ENCODE measurements at regions not wholly inside any gene's neighbourhood (a gene's known extent, or its start where the extent isn't known, plus 50 kb on each side); places are given as distances from the start of the nearest gene placed in this dataset.

GRCh38 chr5:68353605-68354004, 138.0 kb downstream of the PIK3R1 start:
- DNase-seq (ENCODE audit: extremely low read depth in 1 of 4, low spot score in 3 of 4) (no peak), ATAC-seq (no peak), FAIRE-seq (no peak)
- Histone ChIP-seq H3K27ac (ENCODE audit: extremely low read depth, low read depth, low read length) (no peak overlapping the region), H3K4me2 (ENCODE audit: insufficient read depth, low read length) (no peak overlapping the region), H4K20me1 (replicated peaks; ENCODE audit: control insufficient read depth, insufficient read depth, low read length) (no peaks in the 10 kb centered on the region), H3K36me3 (ENCODE audit: control insufficient read depth, insufficient read depth, low read length) (no peaks in the 10 kb centered on the region), H3K79me2 (ENCODE audit: control insufficient read depth, insufficient read depth, low read length) (no peaks in the 10 kb centered on the region), H3K9me1 (ENCODE audit: control insufficient read depth, insufficient read depth, low read length) (no peaks in the 10 kb centered on the region), H3K4me1 (replicated peaks in 1 of 2; ENCODE audit: control insufficient read depth in 2 of 2, insufficient read depth in 2 of 2, low read length in 2 of 2) (no peaks in the 10 kb centered on the region; a peak in 2 of 5 replicates), H3K9me3 (replicated peaks; ENCODE audit: control insufficient read depth, insufficient read depth, low read depth, low read length) (no peaks in the 10 kb centered on the region), H3K9ac (ENCODE audit: insufficient read depth in 1 of 2, low read depth in 2 of 2, low read length in 2 of 2) (no peak overlapping the region), H2AFZ (ENCODE audit: low read depth, low read length) (no peak overlapping the region), H3K27me3 (ENCODE audit: control insufficient read depth in 2 of 2, insufficient read depth in 2 of 2, low read length in 2 of 2) (no peaks in the 10 kb centered on the region), H3K4me3 (no peak overlapping the region)
- in situ Hi-C loops (cut with MboI): no loop called here
- ChIA-PET POLR2A (no interaction called here), CTCF (ENCODE audit: low intra/inter-chr PET ratio) (no interaction called here)
- WGBS (ENCODE audit: insufficient coverage, low coverage, missing lambda C conversion rate): 31% methylated on average over 5 of the region's 5 CpGs
- intact Hi-C loops (cut with micrococcal nuclease): no loop called here
- no TSS peak for BruUV-seq (replicated peaks)
- TF ChIP-seq NCOA4 (IDR thresholded peaks at IDR 0.05; ENCODE audit: partially characterized antibody) (no peak), ZNF174 (CRISPR knock-in tag; IDR thresholded peaks at IDR 0.05) (no peak), CBFA2T3 (IDR thresholded peaks at IDR 0.05) (peak; percentile 48), DACH1 (IDR thresholded peaks at IDR 0.05; ENCODE audit: partially characterized antibody) (peak; percentile 42), ZNF217 (CRISPR knock-in tag; IDR thresholded peaks at IDR 0.05) (no peak), HNRNPH1 (optimal IDR thresholded peaks at IDR 0.05; ENCODE audit: low read depth, low read length) (no peak), RFX7 (CRISPR knock-in tag; IDR thresholded peaks at IDR 0.05) (no peak), HSF4 (CRISPR knock-in tag; IDR thresholded peaks at IDR 0.05; ENCODE audit: borderline replicate concordance) (no peak), HCFC1 (IDR thresholded peaks at IDR 0.05; ENCODE audit: low read depth, low read length) (no peak), MECOM (CRISPR knock-in tag; IDR thresholded peaks at IDR 0.05) (no peak), RBM25 (IDR thresholded peaks at IDR 0.05; ENCODE audit: low read depth, low read length, severe bottlenecking) (peak; percentile 76), ZFP30 (CRISPR knock-in tag; IDR thresholded peaks at IDR 0.05; ENCODE audit: borderline replicate concordance) (no peak), EGR1 (conservative IDR thresholded peaks at IDR 0.05) (peak; percentile 35; the same call in 1 of the 2 replicates), JUN (IDR thresholded peaks at IDR 0.05; ENCODE audit: borderline replicate concordance, low read depth, low read length) (no peak), JUN (CRISPR knock-in tag; IDR thresholded peaks at IDR 0.05; ENCODE audit: borderline replicate concordance) (no peak), RCOR1 (IDR thresholded peaks at IDR 0.05; ENCODE audit: borderline replicate concordance in 1 of 2, low read depth in 2 of 2, low read length in 2 of 2) (0 out of 4 replicates have a peak, but pooled peaks of 1 of the 2 experiments have one; percentile 37), ARID2 (IDR thresholded peaks at IDR 0.05) (no peak), PHF21A (IDR thresholded peaks at IDR 0.05; ENCODE audit: borderline replicate concordance, low read depth) (peak; percentile 51; the same call in 1 of the 2 replicates), KDM1A (IDR thresholded peaks at IDR 0.05) (peak; percentile 75 to 78; a peak in 3 of 4 replicates), RB1 (IDR thresholded peaks at IDR 0.05; ENCODE audit: low read depth) (no peak), FOXM1 (IDR thresholded peaks at IDR 0.05; ENCODE audit: low read depth) (no peak), FOXM1 (CRISPR knock-in tag; IDR thresholded peaks at IDR 0.05; ENCODE audit: low read depth) (no peak), HNRNPL (IDR thresholded peaks at IDR 0.05; ENCODE audit: low read depth, low read length) (no peak), ESRRA (IDR thresholded peaks at IDR 0.05; ENCODE audit: borderline replicate concordance, low read depth) (peak; percentile 80)

Measured in K562 (cell line).